HG02798 (cell line): ENCODE measurements at regions not wholly inside any gene's neighbourhood (a gene's known extent, or its start where the extent isn't known, plus 50 kb on each side); places are given as distances from the start of the nearest gene placed in this dataset.
"Not testable (repeated sequence)": the region's sequence is repeated elsewhere in the genome, so short reads cannot be mapped to it uniquely, and the experiment has no call there.

ENCODE experiments used
- ATAC-seq: cut with Tn5 transposase; IDR thresholded peaks from one replicate; pipeline ENCODE4 v1.9.1; 2021; ENCODE audit warnings: mild to moderate bottlenecking; ENCODE audit not compliant: unreplicated experiment, poor library complexity

DNA sequence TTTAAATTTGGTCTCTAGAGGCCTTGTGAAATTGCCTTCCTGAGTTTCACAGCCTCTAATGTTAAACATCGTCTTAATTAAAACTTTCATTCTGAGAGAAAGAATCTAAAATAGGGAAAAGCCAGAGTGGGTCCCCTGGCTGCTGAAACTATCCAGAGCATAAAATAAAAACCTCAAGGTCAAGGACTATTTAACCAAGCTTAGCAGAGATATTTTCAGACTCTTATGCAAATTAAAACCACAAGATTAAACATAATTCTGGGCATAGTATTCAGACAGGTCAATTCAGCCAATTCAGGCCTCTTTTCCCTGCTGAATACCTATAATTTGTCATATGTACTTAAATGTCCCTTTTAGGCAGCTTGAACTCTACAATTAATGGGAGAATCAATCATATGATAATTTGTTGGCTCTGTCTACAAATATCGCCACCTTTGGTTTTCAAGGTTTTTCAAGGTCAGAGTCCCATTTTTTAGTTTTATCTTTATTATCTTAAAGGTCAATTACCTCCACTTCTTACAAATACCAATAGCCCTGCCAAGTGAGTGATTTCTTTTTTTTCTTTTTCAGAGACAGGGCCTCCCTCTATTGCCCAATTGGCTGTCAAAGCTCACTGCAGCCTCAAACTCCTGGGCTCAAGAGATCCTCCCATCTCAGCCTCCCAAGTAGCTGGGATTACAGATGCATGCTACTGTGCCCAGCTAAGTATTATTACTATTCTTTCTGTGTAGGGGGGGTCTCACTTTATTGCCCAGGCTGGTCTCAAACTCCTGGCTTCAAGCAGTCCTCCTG, 257.1 kb downstream of the PHLDA1 start:
- peak; percentile 31 for ATAC-seq

DNA sequence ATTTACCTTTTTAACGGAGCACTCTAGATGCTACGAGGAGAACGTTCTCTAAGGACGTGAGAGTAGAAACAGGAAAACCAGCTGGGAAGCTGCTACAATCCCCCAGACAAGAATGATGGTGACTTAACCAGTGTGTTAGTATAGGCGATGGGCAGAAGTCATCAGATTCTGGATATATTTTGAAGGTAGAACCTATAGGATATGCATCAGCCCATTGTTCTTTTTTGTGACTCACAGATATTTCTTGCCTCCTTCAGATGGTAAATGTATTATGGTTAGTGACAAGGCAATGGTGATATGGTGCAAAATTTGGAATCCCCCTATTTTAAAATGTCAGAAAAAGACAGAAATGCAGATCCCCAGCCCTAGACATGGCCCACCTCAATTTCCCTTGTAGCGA, 258.2 kb downstream of the PHLDA1 start:
- no peak for ATAC-seq

DNA sequence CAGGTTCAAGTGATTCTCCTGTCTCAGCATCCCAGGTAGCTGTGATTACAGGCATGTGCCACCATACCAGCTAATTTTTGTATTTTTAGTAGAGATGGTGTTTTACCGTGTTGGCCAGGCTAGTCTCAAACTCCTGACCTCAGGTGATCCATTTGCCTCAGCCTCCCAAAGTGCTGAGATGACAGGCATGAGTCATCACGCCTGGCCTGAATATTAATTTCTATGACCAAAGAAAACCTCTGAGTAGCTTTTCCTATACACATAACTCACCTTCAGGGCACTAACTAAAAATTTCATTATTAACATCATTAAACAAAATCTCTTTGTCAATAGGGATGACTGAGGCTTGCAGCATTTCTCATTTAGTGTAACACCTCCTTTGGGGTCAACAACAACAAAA, 259.6 kb upstream of the KRR1 start:
- ATAC-seq: no peak

DNA sequence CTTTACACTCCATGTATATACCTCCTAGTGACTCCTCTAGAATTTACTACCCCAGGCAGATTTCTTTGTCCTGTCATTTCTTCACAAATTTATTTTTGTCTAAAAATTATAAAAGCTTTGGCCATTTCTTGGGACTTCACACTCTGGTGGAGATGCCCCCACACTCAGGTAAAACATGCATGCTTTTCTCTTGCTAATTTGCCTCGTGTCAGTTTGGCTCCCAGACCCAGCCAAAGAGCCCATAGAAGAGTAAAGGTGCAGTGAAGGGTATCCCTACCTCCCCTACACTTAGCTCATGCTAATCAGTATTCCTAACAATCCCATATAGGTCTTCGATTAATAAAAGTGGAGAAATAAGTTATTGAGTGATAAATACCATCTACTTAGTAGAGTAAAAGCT, 256.5 kb upstream of the KRR1 start:
- no peak for ATAC-seq

DNA sequence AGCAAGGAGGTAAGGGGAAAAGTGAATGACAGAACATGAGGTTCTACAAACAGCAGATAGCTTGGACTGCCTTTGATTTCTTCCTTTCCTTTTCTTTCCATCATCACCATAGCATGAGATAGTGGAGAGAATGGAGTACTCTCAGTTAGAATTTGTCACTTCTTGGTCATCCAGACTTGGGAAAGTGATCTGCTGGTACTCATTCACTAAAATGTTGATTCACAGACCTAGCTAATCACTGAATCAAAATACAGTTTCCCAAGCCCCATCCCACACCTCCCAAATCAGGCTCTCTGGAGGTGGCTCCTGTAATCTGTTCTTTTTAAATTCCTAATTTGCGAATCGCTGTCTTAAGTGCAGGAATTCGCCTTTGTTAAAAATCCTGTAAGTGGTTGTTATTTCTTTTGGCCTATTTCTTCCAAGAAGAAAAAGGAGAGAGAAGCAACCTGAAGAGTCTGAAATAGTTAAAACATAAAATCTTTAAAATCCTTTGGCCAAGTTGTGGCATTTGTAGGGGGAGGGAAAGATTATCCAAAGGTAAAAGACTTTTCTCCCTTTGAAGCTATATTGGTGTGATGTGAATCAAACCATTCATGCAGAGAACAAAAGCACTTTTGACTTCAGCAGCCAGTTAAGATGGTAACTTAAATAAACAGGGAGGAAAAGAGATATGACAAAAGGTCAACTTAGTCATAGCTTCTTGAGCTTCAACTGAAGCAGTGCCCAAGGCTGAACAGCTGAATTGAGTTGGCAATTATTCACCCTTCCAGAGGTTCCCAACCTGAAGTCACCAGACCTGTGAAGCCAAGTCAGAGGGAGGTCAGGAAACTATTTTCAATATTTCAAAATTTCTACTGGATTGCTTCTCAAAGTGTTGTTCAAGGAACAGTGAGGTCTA, 255.1 kb upstream of the KRR1 start:
- no peak for ATAC-seq

DNA sequence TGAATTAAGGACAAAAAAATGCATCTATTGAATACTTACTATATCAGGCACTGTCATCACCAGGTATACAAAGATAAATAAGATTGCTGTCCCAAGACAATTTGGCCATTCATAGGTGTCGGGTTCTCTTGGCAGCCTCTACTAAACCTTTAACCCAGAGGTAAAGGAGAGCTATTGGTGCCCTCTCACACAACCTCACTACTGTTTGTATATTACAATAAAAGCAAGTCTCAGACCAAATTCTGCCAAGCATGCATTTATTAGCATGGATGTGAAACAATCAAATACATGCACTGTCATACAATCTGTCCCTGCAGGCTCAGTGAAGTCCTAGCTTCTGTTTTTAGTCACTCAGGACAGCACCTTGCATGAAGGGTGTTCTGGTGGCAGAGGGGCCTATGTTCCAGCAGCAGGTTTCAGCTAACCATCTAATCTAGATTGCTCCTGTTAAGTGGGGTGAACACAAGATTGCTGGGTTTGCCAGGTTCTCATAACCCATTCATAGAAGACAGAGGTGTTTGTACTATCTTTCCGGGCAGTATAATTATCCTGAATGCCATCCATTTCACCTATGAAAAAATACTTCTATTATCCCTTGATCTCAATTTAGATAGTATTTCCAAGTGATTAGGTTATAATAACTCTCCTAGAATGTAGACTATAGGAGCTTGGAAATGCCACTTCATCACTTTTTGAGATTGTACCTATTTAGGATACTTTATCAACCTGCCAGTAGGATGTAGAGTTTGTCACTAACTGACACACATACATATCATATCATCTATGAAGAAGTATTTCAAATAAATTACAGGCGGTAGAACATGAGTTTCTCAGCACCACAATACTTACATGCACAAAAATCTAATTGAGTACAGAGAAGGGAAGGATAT, 254.0 kb upstream of the KRR1 start:
- no peak for ATAC-seq

DNA sequence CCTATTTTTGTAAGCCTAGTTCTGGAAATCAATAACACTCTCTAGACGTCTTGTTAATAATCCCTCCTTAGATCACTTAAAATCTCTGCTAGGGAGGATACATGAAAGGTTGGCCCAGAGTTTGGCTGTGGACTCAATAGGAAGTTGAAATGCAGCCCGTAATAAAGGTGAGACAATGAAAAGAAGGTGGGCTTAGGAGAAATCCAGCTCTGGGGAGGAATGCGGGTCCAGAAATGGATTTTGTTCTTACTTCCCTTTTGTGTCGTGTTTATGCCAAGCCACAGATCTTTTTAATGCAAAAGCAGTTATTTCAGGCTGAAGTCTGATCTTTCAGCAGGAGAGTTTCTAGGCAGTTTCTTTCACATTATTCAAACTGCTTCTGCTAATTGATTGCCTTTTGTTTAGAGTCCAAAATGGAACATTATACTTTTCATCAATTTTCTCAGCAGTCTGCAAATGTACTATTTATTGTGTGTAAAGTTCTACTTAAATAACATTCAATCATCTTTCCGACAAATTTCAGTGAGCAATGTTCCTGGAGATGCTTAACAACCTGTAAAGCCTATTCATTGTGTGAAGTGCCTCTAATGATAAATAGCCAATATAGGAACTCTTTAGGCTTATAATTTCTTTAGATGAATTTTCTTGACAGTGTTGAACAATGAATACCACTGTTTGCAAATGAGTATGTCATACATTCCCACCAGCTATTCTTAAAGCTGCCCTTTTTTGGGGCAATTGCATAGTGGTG, 252.9 kb upstream of the KRR1 start:
- ATAC-seq: no peak

DNA sequence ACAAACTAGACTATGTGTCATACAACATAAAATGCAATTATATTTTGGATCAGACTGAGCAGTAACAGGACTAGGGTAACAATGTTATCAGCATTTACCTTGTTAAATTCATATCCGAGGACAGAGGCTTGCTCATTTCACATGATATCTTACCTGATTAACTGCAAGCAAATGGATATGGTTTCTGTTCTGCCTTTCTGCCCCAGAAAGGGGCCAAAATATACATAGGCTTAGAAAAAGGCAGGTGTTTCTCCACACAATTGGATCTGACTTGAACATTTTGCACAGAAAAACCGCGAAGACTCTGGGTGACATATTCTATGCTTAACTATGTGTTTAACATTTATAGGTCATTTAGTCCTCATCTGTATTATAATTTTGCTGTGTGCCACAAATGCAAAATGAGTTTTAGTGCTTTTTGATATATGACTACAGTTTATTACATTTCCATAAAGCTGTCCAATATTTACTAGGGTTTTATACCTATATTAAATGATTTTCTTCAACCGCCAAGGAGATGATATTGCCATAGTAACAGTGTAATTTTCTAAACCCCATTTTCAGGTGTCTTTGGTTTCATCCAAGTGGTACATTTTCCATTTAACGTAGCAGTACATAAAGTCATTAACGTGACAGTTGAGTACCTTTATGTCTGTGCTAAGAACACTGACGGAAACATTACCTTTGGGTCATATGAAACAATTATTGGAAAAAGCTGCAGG, 249.3 kb upstream of the KRR1 start:
- no peak for ATAC-seq

DNA sequence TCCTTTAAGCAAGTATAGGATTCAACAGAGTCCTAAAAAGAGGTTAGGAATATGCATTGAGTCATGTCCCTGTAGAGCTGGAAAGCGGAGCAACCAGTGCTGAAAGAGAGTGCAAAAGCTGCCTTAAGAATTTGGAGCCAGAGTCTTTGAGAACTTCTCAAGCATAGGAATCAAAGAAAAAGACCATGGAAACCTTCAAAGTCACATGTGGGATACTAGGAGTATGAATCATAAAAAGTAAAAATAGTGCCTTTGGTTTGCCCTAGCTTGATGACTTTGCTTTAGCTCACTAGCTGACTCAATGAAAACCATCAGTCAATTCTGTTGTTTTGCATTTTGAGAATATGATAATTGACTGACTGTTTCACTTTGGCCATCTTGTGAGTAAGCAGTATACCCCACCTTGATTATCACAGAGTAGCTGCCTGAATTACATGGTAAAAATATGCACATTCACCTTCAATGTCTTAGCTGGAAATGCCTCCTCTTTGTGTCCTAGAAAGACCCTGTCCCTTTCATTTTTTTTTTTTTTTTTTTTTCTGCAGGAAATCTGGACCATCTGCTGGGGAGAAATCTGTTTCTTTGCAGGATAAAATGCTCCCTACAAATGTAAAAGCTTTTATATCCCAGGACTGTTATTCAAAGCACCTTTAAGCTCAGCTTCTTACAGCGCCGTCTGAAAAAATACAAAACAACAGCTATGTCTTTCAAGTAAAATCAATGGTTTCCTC, 248.6 kb upstream of the KRR1 start:
- peak; percentile 68 for ATAC-seq

DNA sequence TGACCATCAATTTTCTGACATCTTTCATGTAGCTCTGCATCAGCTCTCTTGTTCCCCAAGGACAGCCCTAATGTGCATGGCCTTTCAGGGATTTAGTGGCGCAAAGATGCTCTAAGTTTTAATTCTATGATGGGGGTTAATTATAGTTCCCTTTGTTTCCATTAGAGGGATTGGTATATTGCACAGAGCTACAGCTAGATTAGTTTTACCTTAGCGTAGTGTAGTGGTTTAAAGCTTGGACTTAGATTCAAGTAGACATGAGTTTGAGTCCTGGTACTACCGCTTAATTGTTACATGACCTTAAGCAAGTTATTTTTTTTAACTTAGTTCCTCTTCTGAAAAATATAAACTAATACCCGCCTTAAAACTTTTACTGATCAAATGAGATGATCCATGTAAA, 247.8 kb upstream of the KRR1 start:
- no peak for ATAC-seq

DNA sequence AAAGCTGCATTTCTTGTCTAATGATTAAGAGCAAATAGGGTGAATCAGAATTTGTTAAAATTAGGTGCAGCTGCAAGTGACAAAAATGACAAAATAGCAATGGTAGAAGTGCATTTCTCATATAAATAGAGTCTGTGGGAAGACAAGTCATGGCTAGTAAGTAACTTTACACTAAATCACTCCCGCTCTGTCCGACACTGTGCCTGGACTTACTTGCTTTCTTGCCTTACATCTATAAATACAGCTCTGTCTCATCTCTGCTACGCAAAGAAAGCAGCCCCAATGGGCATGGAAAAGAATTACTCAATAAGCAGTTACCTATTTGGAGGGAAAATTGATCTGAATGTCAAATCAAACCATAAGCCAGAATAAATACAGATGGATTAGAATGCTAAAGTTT, 245.4 kb upstream of the KRR1 start:
- no peak for ATAC-seq

DNA sequence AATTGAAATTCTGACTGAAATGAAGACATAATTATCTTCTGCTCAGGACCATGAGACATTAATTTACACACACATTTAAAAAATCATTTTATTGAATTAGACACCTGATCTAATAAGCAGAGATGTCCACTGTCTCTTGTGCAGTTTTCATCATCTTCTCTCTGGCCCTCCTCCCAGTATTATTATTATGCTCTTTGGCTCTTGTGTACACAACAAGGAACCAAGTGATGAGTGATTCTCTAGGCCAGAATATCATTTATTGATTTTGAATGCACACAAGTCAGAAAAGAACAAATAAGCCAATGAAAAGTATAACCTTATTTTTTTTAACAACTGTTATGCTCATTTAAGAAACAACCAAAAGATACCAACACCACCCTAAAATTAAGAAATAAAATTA, 244.7 kb upstream of the KRR1 start:
- no peak for ATAC-seq

DNA sequence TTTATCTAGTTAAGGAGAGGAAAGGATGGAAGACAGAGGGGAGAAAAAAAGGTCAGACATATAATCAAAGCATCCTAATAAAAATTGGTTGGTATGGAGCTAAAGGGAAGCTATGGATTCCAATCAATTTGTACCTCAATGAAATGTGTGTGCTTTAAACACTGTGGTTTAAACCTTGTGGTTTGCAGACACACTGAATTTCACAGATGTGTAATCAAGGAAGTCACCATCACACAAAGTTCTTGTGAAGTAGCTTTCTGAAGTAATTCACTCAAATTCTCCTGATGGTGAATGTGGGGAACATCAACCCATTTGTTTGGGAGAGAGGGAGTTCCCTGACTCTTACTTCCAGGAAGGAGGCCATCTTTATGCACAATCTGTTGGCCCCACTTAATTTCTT, 243.3 kb upstream of the KRR1 start:
- ATAC-seq: no peak

DNA sequence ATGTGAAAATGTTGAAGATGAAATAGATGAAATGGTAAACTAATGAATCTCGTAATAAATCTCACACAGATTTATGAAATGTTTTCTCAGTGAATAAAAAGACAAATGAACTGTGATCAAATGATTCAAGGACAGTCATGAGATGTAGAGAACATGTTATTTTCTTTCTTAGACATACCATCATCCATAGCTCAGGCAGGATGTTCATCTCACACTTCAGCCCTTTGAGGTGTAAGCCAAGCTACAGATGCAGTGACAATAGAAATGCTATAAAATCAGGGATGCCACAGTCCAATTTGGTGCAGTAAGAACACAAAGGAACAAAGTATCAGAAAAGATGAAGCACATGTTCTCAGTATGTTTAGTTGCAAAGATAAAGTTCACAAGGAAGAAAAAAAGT, 242.7 kb upstream of the KRR1 start:
- no peak for ATAC-seq

DNA sequence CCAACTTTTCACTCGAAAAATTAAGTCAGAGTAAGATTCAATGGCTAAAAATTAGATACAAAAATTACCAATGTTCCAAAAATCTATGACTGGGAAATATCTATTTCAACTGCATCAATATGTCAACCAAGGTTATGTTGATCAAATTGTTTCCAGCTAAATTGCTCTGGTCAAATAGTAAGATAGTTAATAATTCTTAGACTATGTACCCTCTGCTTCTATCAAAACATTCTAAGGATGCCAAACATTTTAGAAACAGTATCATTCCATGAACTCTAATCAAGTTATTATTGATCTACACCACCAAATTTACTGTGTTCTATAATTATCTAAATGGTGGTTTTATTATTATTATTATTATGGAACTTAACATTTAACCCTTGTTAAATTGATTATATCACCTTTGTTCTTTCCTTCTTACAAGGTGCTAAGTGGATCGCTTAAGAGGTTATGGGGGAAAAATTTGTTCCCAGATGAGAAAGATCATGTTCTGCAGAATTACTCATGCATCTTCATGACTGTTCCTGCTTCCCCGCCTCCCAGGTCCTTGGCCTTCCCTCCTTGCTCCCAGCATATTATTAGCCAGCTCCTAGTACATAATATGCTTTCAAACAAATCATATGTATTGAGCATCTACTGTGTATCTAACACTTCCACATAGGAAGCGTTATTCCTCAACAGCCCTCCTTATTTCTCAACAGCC, 240.5 kb upstream of the KRR1 start:
- no peak for ATAC-seq

DNA sequence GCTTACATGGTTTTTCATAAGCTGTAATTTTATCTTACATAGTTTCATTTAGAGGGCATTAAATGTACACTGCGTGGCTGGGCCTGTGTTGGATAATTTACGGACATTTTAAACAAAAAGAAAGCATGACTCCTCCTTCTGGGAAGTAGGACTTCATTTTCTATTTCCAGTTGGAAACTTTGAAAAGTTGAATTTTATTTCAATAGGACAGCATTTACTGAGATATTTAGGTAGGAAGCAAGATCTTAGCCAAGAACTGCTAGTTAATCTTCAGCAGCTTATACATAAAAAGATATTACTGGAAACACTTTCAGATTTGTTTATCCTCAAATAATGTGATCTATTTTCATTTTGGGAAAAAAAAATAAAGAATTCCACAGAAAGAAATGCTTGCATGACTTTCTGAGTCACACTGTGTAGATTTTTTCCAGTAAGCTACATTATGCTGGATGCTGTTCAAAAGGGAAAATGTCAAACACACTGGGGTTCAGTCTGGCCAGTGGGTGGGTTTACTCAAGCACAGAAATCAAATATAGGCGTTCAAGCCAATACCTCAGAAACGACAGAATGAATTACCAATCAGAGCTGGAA, 239.4 kb upstream of the KRR1 start:
- ATAC-seq: no peak

DNA sequence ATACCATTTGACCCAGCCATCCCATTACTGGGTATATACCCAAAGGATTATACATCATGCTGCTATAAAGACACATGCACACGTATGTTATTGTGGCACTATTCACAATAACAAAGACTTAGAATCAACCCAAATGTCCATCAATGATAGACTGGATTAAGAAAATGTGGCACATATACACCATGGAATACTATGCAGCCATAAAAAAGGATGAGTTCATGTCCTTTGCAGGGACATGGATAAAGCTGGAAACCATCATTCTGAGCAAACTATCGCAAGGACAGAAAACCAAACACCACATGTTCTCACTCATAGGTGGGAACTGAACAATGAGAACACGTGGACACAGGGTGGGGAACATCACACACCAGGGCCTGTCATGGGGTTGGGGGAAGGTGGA, 237.6 kb upstream of the KRR1 start:
- not testable (repeated sequence) for ATAC-seq

DNA sequence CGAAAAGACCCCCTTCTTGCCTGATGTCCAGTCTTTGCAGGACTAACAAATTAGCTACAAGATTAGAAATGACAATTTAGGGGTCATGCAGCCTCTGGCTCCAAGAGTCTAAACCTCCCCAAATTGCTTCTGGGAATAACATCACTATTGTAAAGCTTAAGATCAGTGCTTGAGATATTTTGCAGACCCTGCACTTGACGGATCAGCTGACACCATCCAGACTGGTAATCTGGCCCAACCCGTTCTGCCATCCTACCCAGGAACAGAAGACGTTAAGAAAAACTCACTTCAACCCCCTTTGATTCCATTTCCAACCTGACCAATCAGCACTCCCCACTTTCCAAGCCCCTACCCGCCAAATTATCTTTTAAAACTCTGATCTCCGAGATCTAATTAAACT, 236.7 kb upstream of the KRR1 start:
- no peak for ATAC-seq
